ENCODE measurements at regions not wholly inside any gene's neighbourhood (a gene's known extent, or its start where the extent isn't known, plus 50 kb on each side); places are given as distances from the start of the nearest gene placed in this dataset.
A peak's percentile ranks its signal among the peaks of the same experiment; 100 is the strongest.

DNA sequence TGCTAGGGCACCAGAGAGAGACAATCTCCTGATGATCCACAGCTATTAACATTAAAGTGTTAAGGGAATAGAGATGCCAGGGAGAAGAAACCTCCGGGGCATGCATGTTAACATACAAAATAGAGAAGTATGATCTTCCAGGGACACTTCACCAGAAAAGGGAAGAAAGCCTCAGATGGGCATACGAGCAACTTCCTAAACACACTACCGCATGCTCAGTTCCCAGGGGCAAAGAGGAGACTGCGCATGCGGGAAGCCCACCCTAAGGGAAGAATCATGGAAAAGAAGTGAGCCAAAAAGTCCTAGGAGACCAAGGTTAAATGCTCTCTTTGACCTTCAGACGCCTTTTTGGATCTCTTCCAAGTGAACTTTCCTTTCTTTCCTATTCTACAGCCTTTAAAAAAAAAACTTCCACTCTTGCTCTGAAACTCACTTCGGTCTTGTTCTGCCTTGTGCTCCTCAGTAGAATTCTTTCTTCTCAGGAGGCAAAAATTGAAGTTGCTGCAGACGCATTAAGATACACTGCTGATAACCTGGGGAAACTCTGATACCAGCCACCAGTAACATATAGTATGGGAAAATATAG lies 1211.3 kb downstream of the REEP3 start:
- WGBS (ENCODE audit: low lambda C conversion rate, missing lambda C conversion rate): 85% methylated on average over 8 of the region's 8 CpGs
- H3K4me1 ChIP-seq (ENCODE audit: insufficient read depth): peaks cover 5% of the 10 kb centered on the region
- H3K4me2 ChIP-seq: no peak overlapping the region
- no peaks in the 10 kb centered on the region for H3K79me2 ChIP-seq
- H3K9me3 ChIP-seq (ENCODE audit: low read depth): no peaks in the 10 kb centered on the region
- no peaks in the 10 kb centered on the region for H3K27me3 ChIP-seq
- H2AFZ ChIP-seq: peak overlapping the region; percentile 9
- no peak for DNase-seq (ENCODE audit: low spot score)
- no peaks in the 10 kb centered on the region for H3K36me3 ChIP-seq (replicated peaks; ENCODE audit: insufficient read depth, low read depth)
- no peaks in the 10 kb centered on the region for H4K20me1 ChIP-seq (ENCODE audit: insufficient read depth, poor library complexity, severe bottlenecking)
- no peak overlapping the region for H3K4me3 ChIP-seq
- no peaks in the 10 kb centered on the region for H3K9me2 ChIP-seq (replicated peaks; ENCODE audit: insufficient read depth)
- TF ChIP-seq, protein P1, sequence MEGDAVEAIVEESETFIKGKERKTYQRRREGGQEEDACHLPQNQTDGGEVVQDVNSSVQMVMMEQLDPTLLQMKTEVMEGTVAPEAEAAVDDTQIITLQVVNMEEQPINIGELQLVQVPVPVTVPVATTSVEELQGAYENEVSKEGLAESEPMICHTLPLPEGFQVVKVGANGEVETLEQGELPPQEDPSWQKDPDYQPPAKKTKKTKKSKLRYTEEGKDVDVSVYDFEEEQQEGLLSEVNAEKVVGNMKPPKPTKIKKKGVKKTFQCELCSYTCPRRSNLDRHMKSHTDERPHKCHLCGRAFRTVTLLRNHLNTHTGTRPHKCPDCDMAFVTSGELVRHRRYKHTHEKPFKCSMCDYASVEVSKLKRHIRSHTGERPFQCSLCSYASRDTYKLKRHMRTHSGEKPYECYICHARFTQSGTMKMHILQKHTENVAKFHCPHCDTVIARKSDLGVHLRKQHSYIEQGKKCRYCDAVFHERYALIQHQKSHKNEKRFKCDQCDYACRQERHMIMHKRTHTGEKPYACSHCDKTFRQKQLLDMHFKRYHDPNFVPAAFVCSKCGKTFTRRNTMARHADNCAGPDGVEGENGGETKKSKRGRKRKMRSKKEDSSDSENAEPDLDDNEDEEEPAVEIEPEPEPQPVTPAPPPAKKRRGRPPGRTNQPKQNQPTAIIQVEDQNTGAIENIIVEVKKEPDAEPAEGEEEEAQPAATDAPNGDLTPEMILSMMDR (IDR thresholded peaks at IDR 0.05; ENCODE audit: poor library complexity): no peak
- TF ChIP-seq EZH2phosphoT487 (IDR thresholded peaks at IDR 0.05; ENCODE audit: low read depth, severe bottlenecking, unreplicated experiment): no peak
- no peak for TF ChIP-seq EZH2 (IDR thresholded peaks at IDR 0.05; ENCODE audit: borderline replicate concordance)
- peak overlapping the region; percentile 76 for H3K27ac ChIP-seq

DNA sequence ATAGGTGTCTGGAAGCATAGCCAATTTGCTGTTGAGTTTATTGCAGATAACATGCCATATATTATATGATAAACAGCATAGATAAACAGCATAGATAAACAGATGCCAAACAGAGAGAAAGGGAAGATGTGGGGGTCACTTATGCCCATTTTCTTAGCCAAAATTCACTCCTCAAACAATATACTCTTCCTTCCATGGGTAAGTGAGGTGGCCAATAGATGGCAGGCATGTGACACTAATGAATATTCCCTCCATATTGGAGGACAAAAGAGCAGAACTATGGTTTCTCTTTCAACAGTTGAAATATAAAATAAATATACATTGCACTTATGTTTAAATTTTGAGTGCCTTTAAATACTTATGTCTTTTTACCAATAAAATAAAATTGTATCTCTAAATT lies 1212.8 kb downstream of the REEP3 start:
- DNase-seq (ENCODE audit: low spot score): peak; percentile 38
- Histone ChIP-seq H3K79me2 (no peaks in the 10 kb centered on the region), H4K20me1 (ENCODE audit: insufficient read depth, poor library complexity, severe bottlenecking) (no peaks in the 10 kb centered on the region), H3K4me3 (no peak overlapping the region), H3K27me3 (no peaks in the 10 kb centered on the region), H3K27ac (no peak overlapping the region), H3K4me2 (no peak overlapping the region), H3K9me2 (replicated peaks; ENCODE audit: insufficient read depth) (no peaks in the 10 kb centered on the region), H3K9me3 (ENCODE audit: low read depth) (no peaks in the 10 kb centered on the region), H3K4me1 (ENCODE audit: insufficient read depth) (peaks cover 5% of the 10 kb centered on the region), H2AFZ (no peak overlapping the region), H3K36me3 (replicated peaks; ENCODE audit: insufficient read depth, low read depth) (no peaks in the 10 kb centered on the region)
- TF ChIP-seq EZH2 (IDR thresholded peaks at IDR 0.05; ENCODE audit: borderline replicate concordance) (no peak), EZH2phosphoT487 (IDR thresholded peaks at IDR 0.05; ENCODE audit: low read depth, severe bottlenecking, unreplicated experiment) (no peak)
- TF ChIP-seq, protein P1 (IDR thresholded peaks at IDR 0.05; ENCODE audit: poor library complexity): peak; percentile 59

DNA sequence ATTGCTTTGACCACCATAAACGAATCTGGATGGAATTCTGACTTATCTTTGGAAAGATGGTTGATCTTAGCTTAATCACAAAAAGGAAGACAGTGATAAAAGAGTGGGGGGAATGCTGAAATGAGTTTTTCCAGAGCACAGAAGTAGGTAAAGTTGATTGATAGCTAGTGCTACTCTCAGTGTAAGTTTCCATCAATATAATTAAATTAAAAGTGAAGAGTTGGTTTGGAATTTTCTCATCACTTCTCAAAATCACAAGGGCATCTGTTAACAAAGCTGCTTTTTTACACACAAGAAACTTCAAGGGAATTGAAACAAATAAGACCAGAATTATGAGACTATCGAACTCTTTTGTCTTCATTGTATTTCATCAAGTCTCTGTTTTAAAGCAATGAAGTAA lies 1217.3 kb downstream of the REEP3 start:
- H3K27me3 ChIP-seq: no peaks in the 10 kb centered on the region
- TF ChIP-seq EZH2phosphoT487 (IDR thresholded peaks at IDR 0.05; ENCODE audit: low read depth, severe bottlenecking, unreplicated experiment) (no peak), EZH2 (IDR thresholded peaks at IDR 0.05; ENCODE audit: borderline replicate concordance) (no peak)
- TF ChIP-seq, protein P1 (IDR thresholded peaks at IDR 0.05; ENCODE audit: poor library complexity): no peak
- no peak overlapping the region for H2AFZ ChIP-seq
- no peak overlapping the region for H3K4me3 ChIP-seq
- no peaks in the 10 kb centered on the region for H3K9me3 ChIP-seq (ENCODE audit: low read depth)
- H3K36me3 ChIP-seq (replicated peaks; ENCODE audit: insufficient read depth, low read depth): no peaks in the 10 kb centered on the region
- 77% methylated on average over 2 of the region's 2 CpGs for WGBS (ENCODE audit: low lambda C conversion rate, missing lambda C conversion rate)
- H3K9me2 ChIP-seq (replicated peaks; ENCODE audit: insufficient read depth): no peaks in the 10 kb centered on the region
- no peak overlapping the region for H3K27ac ChIP-seq
- no peak overlapping the region for H3K4me2 ChIP-seq
- no peaks in the 10 kb centered on the region for H4K20me1 ChIP-seq (ENCODE audit: insufficient read depth, poor library complexity, severe bottlenecking)
- H3K4me1 ChIP-seq (ENCODE audit: insufficient read depth): no peaks in the 10 kb centered on the region
- no peak for DNase-seq (ENCODE audit: low spot score)
- H3K79me2 ChIP-seq: no peaks in the 10 kb centered on the region

DNA sequence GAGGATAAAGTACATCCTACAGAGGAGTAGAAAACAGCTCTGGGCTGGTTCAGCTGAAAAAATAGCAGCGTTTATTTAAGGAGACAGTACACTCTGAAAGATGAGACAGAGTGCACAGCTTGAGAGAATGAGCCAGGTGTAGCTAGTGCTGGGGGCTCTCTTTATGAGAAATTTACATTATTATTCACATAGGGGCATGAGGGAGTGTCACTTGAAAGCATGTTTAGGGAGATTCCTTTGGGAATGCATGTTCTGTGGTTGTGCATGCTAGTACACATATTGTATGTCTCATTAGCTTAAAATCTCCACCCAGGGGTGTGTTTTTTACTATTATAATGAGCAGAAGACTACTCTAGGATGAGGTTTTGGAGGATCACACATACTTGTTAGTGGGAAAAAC lies 1224.4 kb downstream of the REEP3 start:
- Histone ChIP-seq H3K27me3 (no peaks in the 10 kb centered on the region), H3K4me2 (no peak overlapping the region), H4K20me1 (ENCODE audit: insufficient read depth, poor library complexity, severe bottlenecking) (no peaks in the 10 kb centered on the region), H3K4me3 (no peak overlapping the region), H3K79me2 (no peaks in the 10 kb centered on the region), H3K36me3 (replicated peaks; ENCODE audit: insufficient read depth, low read depth) (no peaks in the 10 kb centered on the region), H3K4me1 (ENCODE audit: insufficient read depth) (no peaks in the 10 kb centered on the region), H2AFZ (no peak overlapping the region), H3K9me3 (ENCODE audit: low read depth) (no peaks in the 10 kb centered on the region), H3K9me2 (replicated peaks; ENCODE audit: insufficient read depth) (no peaks in the 10 kb centered on the region), H3K27ac (no peak overlapping the region)
- TF ChIP-seq, protein P1 (IDR thresholded peaks at IDR 0.05; ENCODE audit: poor library complexity): no peak
- TF ChIP-seq EZH2 (IDR thresholded peaks at IDR 0.05; ENCODE audit: borderline replicate concordance) (no peak), EZH2phosphoT487 (IDR thresholded peaks at IDR 0.05; ENCODE audit: low read depth, severe bottlenecking, unreplicated experiment) (no peak)
- DNase-seq (ENCODE audit: low spot score): no peak
- WGBS (ENCODE audit: low lambda C conversion rate, missing lambda C conversion rate): 32% methylated on average over 1 of the region's 1 CpG

Measured in hepatocyte (in vitro differentiated cells).